Mesenchymal stem cell (in vitro differentiated cells and primary cell): ENCODE measurements at regions not wholly inside any gene's neighbourhood (a gene's known extent, or its start where the extent isn't known, plus 50 kb on each side); places are given as distances from the start of the nearest gene placed in this dataset.

Experiments used
- DNase-seq: peaks from one replicate; pipeline ENCODE4 v3.0.0-alpha.2; 2013
- H2AFZ ChIP-seq: one replicate; pipeline ENCODE4 v1.6.1; 2013; ENCODE audit warnings: low read depth, mild to moderate bottlenecking, control low read depth, inconsistent platforms, low read length, moderate library complexity
- H2AK5ac ChIP-seq: 2 replicates; pipeline ENCODE4 v1.6.1; 2013; ENCODE audit warnings: low read length, moderate library complexity, mild to moderate bottlenecking, inconsistent platforms; ENCODE audit not compliant: severe bottlenecking
- H2BK120ac ChIP-seq: one replicate; pipeline ENCODE4 v1.6.1; 2013; ENCODE audit warnings: low read depth, mild to moderate bottlenecking, inconsistent platforms, low read length, moderate library complexity
- H2BK12ac ChIP-seq, 2 experiments: one replicate each; pipeline ENCODE4 v1.6.1; 2013; ENCODE audit warnings: inconsistent platforms in 2 of 2, low read length in 2 of 2, mild to moderate bottlenecking in 2 of 2, moderate library complexity in 2 of 2, control low read depth in 1 of 2
- H2BK15ac ChIP-seq: one replicate; pipeline ENCODE4 v1.6.1; 2013; ENCODE audit warnings: mild to moderate bottlenecking, low read depth, inconsistent platforms; ENCODE audit not compliant: poor library complexity, severe bottlenecking
- H2BK5ac ChIP-seq: 2 replicates; pipeline ENCODE4 v1.6.1; 2013; ENCODE audit warnings: low read depth, mild to moderate bottlenecking, low read length, control low read depth, inconsistent platforms; ENCODE audit not compliant: poor library complexity, severe bottlenecking
- H3K14ac ChIP-seq, 2 experiments: one replicate each; pipeline ENCODE4 v1.6.1; 2013; ENCODE audit warnings: inconsistent platforms in 2 of 2, low read length in 2 of 2, control low read depth in 1 of 2, mild to moderate bottlenecking in 1 of 2, moderate library complexity in 1 of 2
- H3K18ac ChIP-seq, 2 experiments: one replicate each; pipeline ENCODE4 v1.6.1; 2013; ENCODE audit warnings: inconsistent platforms in 2 of 2, low read length in 2 of 2, control low read depth in 1 of 2, low read depth in 1 of 2, mild to moderate bottlenecking in 1 of 2
- H3K23ac ChIP-seq, 2 experiments: one replicate each; pipeline ENCODE4 v1.6.1; 2013; ENCODE audit warnings: inconsistent platforms in 2 of 2, low read length in 2 of 2, mild to moderate bottlenecking in 2 of 2, moderate library complexity in 2 of 2, control low read depth in 1 of 2
- H3K27ac ChIP-seq: 2 replicates; pipeline ENCODE4 v1.5.1; 2013; ENCODE audit warnings: mild to moderate bottlenecking, moderate library complexity, low read length, control low read depth, inconsistent platforms; ENCODE audit not compliant: poor library complexity, severe bottlenecking
- H3K27me3 ChIP-seq, 2 experiments: 2 replicates each; pipeline versions ENCODE4 v1.6.1 to v1.7.0; 2013; ENCODE audit warnings: low read length in 2 of 2, mild to moderate bottlenecking in 2 of 2, moderate library complexity in 2 of 2, control low read depth in 1 of 2, inconsistent platforms in 1 of 2; ENCODE audit not compliant: control insufficient read depth in 1 of 2, insufficient read depth in 1 of 2
- H3K36me3 ChIP-seq, 2 experiments: 2 replicates each; pipeline versions ENCODE4 v1.6.1 to v1.7.0; 2013; ENCODE audit warnings: low read length in 2 of 2, control low read depth in 1 of 2, inconsistent platforms in 1 of 2, low read depth in 1 of 2, mild to moderate bottlenecking in 1 of 2; ENCODE audit not compliant: insufficient read depth in 2 of 2, control insufficient read depth in 1 of 2
- H3K4ac ChIP-seq, 2 experiments: one replicate each; pipeline ENCODE4 v1.6.1; 2013; ENCODE audit warnings: inconsistent platforms in 2 of 2, low read length in 2 of 2, mild to moderate bottlenecking in 2 of 2, moderate library complexity in 2 of 2, control low read depth in 1 of 2, low read depth in 1 of 2
- H3K4me1 ChIP-seq: 2 replicates; pipeline ENCODE4 v1.6.1; 2013; ENCODE audit warnings: low read depth, low read length, control low read depth; ENCODE audit not compliant: control insufficient read depth, insufficient read depth
- H3K4me2 ChIP-seq: 2 replicates; pipeline ENCODE4 v1.6.1; 2013; ENCODE audit warnings: low read length, mild to moderate bottlenecking, inconsistent platforms; ENCODE audit not compliant: poor library complexity, severe bottlenecking
- H3K4me3 ChIP-seq, 2 experiments: 2 replicates each; pipeline versions ENCODE4 v1.5.1 to v1.7.0; 2013; ENCODE audit warnings: low read length in 2 of 2, mild to moderate bottlenecking in 2 of 2, control low read depth in 1 of 2, low read depth in 1 of 2; ENCODE audit not compliant: insufficient read depth in 1 of 2
- H3K79me1 ChIP-seq: replicated peaks from 2 replicates; pipeline ENCODE4 v1.6.1; 2013; ENCODE audit warnings: mild to moderate bottlenecking, control low read depth, low read length, inconsistent platforms; ENCODE audit not compliant: poor library complexity, severe bottlenecking
- H3K9ac ChIP-seq: 2 replicates; pipeline ENCODE4 v1.7.0; 2013; ENCODE audit warnings: mild to moderate bottlenecking, low read length, moderate library complexity
- H3K9me3 ChIP-seq: 2 replicates; pipeline ENCODE4 v1.7.0; 2013; ENCODE audit warnings: mild to moderate bottlenecking, low read length; ENCODE audit not compliant: control insufficient read depth
- H4K8ac ChIP-seq: one replicate; pipeline ENCODE4 v1.6.1; 2013; ENCODE audit warnings: inconsistent platforms, mild to moderate bottlenecking, low read length, moderate library complexity
- H4K91ac ChIP-seq: one replicate; pipeline ENCODE4 v1.6.1; 2013; ENCODE audit warnings: mild to moderate bottlenecking, low read length, inconsistent platforms
- WGBS: methylation state at CpG from one replicate; pipeline ENCODE4 v1.1.7; 2013; ENCODE audit warnings: mixed read lengths; 5-methylcytosine and 5-hydroxymethylcytosine counted together

- no peak overlapping the region for H4K8ac ChIP-seq
- H3K9ac ChIP-seq = no peak overlapping the region
- H3K14ac ChIP-seq = no peak overlapping the region
- H3K18ac ChIP-seq = no peak overlapping the region
- H4K91ac ChIP-seq = no peak overlapping the region
- 2% methylated on average over 14 of the region's 15 CpGs for WGBS
- peak; percentile 14 for DNase-seq
- H3K4ac ChIP-seq = no peak overlapping the region
- no peak overlapping the region for H2BK15ac ChIP-seq
- H3K36me3 ChIP-seq = no peaks in the 10 kb centered on the region
- H3K4me2 ChIP-seq = peak overlapping the region; percentile 86
- no peak overlapping the region for H2AK5ac ChIP-seq
- no peak overlapping the region for H2BK120ac ChIP-seq
- peaks cover 0 to 6% of the 10 kb centered on the region in 2 experiments for H3K27me3 ChIP-seq
- H3K9me3 ChIP-seq = no peaks in the 10 kb centered on the region
- peaks cover 2% of the 10 kb centered on the region for H3K4me1 ChIP-seq
- no peak overlapping the region for H2BK12ac ChIP-seq
- H3K4me3 ChIP-seq = peak overlapping the region in 1 of 2 experiments; percentile 65
- no peak overlapping the region for H2AFZ ChIP-seq
- no peak overlapping the region for H3K27ac ChIP-seq
- no peaks in the 10 kb centered on the region for H3K79me1 ChIP-seq
- no peak overlapping the region for H3K23ac ChIP-seq
- H2BK5ac ChIP-seq = no peak overlapping the region
Measured at GRCh38 chrX:33725535-33726210, 406.4 kb downstream of the FAM47A start.

GRCh38 chrX:33721927-33722326 lies 410.2 kb downstream of the FAM47A start:
- H3K14ac ChIP-seq = no peak overlapping the region
- no peak overlapping the region for H2BK15ac ChIP-seq
- no peak overlapping the region for H3K4ac ChIP-seq
- WGBS = no CpG with 5 or more reads among the region's 1 CpG
- no peak overlapping the region for H3K4me2 ChIP-seq
- no peak overlapping the region for H4K8ac ChIP-seq
- no peak overlapping the region for H3K23ac ChIP-seq
- H2AK5ac ChIP-seq = no peak overlapping the region
- no peak overlapping the region for H2BK120ac ChIP-seq
- no peak overlapping the region for H3K27ac ChIP-seq
- H3K4me3 ChIP-seq = no peak overlapping the region
- no peak overlapping the region for H2BK5ac ChIP-seq
- peaks cover 2% of the 10 kb centered on the region for H3K4me1 ChIP-seq
- no peak overlapping the region for H2AFZ ChIP-seq
- no peak overlapping the region for H3K18ac ChIP-seq
- no peak overlapping the region for H2BK12ac ChIP-seq
- H3K9ac ChIP-seq = no peak overlapping the region
- peaks cover 0 to 6% of the 10 kb centered on the region in 2 experiments for H3K27me3 ChIP-seq
- no peaks in the 10 kb centered on the region for H3K79me1 ChIP-seq
- H3K9me3 ChIP-seq = no peaks in the 10 kb centered on the region
- H3K36me3 ChIP-seq = no peaks in the 10 kb centered on the region
- H4K91ac ChIP-seq = no peak overlapping the region
- DNase-seq = no peak

GRCh38 chrX:33686105-33686504 lies 446.0 kb downstream of the FAM47A start:
- Histone ChIP-seq H2AK5ac (no peak overlapping the region), H4K91ac (no peak overlapping the region), H3K18ac (no peak overlapping the region), H2AFZ (no peak overlapping the region), H3K23ac (no peak overlapping the region), H4K8ac (no peak overlapping the region), H3K79me1 (no peaks in the 10 kb centered on the region), H3K14ac (no peak overlapping the region), H3K9me3 (no peaks in the 10 kb centered on the region), H3K4ac (no peak overlapping the region), H2BK5ac (no peak overlapping the region), H3K4me2 (no peak overlapping the region), H3K27me3 (no peaks in the 10 kb centered on the region), H2BK15ac (no peak overlapping the region), H2BK120ac (no peak overlapping the region), H3K9ac (no peak overlapping the region), H3K4me3 (no peak overlapping the region), H3K4me1 (no peaks in the 10 kb centered on the region), H3K27ac (no peak overlapping the region), H3K36me3 (no peaks in the 10 kb centered on the region), H2BK12ac (no peak overlapping the region)
- WGBS = no CpG with 5 or more reads among the region's 1 CpG
- DNase-seq = no peak
